GM21390 (cell line): ENCODE measurements at regions not wholly inside any gene's neighbourhood (a gene's known extent, or its start where the extent isn't known, plus 50 kb on each side); places are given as distances from the start of the nearest gene placed in this dataset.

Experiments
- ATAC-seq: cut with Tn5 transposase; IDR thresholded peaks from one replicate; pipeline ENCODE4 v1.9.1; 2021; ENCODE audit not compliant: unreplicated experiment

DNA sequence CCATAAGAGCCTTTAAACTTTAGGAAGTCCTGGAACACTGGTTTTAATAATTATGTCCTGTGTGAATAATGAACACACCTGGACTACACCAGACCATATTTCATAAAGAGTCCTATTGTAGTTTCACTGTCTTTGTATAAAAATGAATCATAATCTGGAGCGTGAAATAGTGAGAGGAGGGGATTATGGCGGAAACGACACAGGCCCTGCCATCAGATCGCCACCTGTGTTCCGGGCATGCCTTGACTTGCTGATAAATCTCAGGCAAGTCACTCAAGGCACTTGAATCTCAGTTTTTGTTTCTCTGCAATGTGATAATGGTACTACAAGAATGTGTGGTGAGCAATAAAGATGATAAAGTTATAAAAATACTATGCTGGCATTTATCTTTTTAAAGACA, 995.5 kb downstream of the MCTP2 start:
- no peak for ATAC-seq

DNA sequence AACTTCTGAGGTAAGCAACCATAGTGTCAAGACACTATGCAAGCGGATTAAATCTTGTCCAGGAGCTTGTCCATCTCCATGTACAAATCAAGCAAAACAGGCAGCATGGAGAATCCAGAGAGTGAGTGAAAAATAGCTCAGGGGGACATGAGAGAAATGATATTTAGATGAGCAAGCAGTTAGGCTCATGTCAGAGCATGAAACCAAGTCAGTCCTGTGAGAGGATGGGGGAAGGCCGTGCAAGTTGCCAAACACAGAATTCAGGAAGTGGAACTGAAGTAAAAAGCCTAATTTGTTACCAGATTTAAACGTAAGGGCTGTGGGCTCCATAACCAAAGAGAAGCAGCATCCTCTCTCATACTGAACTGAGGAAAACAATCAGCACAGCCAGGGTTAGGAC, 995.9 kb downstream of the MCTP2 start:
- ATAC-seq, result no peak

DNA sequence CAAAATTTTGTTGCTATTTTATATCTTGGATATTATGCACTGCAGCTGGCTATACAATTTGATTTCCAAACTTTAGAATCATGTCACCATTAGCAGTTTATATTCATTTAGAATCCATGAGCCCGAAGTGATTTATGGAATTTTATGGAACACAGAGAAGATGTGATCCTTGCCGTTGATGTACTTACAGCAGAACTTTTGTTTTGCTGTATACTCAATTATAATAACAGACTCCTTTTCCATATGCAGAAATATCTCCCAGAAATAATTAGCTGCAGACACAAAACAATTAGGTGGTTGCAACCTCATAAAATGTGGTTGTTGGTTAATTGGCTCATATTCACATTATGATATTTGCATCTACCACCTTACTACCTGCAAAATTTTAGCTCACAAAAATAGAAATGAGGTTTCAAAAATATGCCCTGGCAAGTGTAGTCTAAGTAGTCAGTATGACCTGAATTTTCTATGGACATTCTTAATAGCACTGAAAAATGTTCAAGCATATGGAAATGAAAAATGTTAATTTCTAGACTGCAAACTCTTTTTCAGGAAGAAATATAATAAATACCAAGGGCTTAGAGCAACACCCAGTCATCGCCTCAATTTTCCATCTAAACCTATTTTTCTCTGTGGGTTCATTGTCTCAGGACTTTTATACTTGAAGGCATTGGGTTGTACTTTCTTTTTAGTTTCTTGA, 997.6 kb downstream of the MCTP2 start:
- ATAC-seq, result no peak

DNA sequence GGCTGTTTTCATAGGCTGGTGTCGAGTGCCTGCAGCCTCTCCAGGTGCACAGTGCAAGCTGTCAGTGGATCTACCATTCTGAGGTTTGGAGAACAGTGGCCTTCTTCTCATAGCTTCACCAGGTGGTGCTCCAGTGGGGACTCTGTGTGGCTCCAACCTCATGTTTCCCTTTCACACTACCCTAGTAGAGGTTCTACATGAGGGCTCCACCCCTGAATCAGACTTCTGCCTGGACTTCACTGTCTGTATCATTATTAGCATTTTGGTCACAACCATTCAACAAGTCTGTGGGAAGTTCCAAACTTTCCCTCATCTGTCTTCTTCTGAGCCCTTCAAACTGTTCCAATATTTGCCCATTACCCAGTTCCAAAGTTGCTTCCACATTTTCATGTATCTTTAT, 1003.7 kb downstream of the MCTP2 start:
- no peak for ATAC-seq

DNA sequence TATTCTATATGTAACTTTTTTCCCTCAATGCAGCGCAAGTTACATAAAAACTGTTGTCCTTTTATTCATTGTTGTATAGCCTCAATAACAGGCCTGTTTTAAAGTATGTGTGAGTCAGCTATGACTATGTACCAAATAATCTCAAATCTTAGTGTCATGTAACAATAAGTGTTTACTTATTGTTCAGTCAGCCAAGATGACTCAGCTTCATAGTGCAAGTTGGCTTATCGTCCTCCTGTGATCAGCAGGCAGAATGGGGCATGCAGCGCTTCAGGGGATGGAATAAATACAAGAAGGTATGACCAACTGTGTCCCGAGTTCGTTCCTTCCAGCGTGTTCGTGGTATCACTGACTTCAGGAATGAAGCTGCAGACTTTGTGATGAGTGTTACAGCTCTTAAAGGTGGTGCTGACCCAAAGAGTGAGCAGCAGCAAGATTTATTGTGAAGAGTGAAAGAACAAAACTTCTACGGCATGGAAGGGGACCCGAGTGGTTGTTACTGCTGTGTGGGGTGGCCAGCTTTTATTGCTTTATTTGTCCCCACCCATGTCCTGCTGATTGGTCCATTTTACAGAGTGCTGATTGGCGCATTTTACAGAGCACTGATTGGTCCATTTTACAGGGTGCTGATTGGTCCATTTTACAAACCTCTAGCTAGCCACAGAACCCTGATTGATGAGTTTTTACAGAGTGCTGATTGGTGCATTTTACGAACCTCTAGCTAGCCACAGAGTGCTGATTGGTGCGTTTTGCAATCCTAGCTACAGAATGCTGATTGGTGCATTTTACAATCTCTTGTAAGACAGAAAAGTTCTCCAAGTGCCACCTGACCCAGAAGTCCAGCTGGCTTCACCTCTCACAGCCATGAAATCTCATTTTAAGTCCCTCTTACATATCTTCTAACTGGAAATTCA, 1016.0 kb downstream of the MCTP2 start:
- no peak for ATAC-seq

DNA sequence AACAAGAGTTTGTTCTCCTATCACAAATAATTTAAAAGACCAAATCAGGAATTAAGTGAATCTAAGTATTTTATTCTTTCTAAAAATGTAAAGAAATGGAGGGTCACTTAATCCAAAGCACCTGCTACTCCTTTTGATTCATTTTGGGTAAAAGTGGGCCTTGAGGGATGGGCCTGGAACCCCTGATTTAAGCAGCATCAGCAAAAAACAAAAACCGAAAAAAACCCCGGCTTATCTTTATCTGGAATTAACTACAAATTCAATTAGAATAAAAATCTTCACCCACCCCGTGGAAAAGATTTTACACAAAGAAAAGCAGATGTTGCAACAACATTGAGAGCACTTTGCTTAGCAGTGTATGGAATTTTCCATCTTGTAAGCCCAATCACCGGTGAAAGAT, 1018.2 kb downstream of the MCTP2 start:
- ATAC-seq, result no peak

DNA sequence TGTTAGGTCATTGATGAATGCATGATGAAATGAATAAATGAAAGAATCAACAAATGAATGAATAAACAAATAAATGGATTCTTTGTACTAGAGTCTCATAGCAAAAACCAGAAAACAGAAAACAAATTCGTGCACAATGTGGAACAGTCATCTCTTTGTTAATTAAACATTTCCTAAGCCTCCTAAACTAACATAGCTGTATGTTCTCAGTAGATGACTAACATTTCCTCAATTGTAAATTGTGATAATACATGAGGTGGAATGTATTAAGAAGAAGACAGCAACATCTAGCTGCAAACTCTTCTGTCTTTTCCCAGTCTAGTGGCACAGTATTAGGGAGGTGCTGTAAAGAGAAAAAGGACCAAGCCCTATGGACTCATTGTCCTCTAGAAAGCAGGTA, 1021.0 kb downstream of the MCTP2 start:
- ATAC-seq, result no peak

DNA sequence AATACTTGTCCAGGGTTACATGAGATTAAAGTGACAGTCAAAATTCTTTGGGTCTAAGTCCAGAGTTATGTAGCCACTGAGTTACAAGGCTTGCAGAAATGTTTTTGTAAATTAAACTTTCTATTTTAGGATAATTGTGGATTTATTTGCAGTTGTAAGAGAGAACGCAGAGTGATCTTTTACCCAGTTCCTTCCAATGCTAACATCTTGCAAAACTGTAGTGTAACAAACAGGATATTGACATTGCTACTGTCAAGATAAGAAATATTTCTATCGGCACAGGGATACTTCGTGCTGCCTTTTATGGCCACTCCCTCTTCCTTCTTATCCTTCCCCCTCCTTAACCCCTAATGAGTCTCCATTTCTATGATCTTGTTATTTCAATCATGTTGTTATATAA, 1022.9 kb downstream of the MCTP2 start:
- no peak for ATAC-seq

DNA sequence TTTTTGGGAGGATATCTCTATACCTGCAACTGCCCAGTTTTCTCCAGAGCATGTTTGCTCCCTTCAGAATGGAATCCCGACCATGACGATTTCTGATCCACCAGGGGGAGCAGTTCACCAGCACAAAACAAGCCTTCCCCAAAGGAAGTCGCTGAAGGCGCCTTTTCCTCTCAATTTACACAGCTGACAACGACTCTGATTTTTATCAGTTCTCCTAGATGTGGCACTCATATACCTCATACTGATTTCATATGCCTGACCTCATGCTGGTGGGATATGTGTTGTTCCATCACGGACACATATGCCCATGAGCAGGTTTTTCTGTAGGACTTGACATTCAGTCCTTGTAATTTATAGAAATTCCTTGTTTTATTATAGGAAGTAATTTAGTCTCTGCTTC, 1028.2 kb downstream of the MCTP2 start:
- peak; percentile 89 for ATAC-seq

DNA sequence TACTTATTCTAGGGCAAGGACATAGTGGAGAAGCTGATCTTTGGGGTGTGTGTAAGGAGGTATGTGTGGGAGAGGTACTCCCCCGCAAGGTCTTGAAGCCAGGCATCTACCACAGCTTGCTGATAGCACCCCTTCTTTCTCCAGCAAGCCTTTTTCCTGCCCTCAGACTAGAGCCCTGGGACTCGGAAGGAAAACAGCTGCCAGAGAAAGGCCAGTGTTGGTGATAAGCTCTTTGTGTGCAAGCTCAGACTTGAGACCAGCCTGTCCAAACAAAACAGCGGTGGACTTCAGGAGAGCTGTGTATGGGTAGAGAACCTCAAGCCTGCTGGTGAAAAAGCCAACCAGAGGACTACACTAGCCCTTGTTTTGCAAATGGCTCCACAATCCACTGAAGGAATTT, 1028.6 kb downstream of the MCTP2 start:
- ATAC-seq, result no peak

DNA sequence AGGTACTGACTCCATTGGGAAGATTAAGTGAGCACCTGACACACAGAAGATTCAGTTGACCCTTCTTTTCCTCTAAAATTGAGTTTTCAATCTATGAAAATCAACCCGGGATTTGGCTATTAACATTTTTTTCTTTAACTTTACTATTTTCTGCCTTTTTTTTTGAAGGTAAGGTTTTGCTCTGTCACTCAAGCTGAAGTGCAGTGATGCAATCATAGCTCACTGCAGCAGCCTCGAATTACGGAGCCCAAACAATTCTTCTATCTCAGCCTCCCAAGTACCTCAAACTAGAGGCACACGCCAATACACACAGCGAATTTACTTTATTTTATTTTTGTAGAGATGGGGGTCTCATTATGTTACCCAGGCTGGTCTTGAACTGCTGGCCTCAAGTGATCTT, 1029.5 kb downstream of the MCTP2 start:
- no peak for ATAC-seq

DNA sequence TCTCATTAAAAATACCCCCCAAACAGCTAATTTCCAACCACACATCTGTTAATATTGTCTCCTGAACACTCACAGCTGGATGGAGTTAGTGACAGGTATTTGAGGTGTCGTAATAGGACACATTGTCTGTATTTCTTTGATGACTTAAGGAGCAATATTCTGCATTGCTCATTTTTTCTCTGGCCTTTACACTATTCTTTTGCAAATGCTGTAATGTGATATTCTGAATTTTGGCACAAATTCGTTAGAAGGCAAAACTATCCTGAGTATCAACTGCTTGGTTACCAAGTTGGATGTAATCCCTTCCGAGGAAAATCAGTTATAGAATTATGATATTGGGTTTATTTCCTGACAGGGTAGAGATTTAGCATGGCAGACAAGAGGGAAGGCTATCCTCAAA, 1030.2 kb downstream of the MCTP2 start:
- no peak for ATAC-seq

DNA sequence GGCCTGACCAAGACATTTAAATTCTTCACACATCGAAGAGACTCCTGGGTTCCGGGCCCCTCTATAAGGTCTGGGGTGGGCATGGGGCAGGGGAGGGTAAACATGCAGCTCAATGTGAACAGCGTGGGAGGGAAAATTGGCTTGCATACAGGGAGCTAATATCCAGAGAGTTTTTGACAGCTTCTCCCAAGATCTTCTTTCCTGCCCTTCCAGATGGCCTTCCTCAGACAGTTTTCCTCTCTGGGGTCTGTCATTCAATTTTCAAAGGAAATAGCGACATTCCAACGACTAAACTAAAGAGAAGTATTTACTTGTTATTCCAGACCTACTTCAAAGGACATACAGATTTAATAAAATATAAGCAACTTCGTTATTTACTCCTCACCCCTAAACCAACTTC, 1030.6 kb downstream of the MCTP2 start:
- no peak for ATAC-seq

DNA sequence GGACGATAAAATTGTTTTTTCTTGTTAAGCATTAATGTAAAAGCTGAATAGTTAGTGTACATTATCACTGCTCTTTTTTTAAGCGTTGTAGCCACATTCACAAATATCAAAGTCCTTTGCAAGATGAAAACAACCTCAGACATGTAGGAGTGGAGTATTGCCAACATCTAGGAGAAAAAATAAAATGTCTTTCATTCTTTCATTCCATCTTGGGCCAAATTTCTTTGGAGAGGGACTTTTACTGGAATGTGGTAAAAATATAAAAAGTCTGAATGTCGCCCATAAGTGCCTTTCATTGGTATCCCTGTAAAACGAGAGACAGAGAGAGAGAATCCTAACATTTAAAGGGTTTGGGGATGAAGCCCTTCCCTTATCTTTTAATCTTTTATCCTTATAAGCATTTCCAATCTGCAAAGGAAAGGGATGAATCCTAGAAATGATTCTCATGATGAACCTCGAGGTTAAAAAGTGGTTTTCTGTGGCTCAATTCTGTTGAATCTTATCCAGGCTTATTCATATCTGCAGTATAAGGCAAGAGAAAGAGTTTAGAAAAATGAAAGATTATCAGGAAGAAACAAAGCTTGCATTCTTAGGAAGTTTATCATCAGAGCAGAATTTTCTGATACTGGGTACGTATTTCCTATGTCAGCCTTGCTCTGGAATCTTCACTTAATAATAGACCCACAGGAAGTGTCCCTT, 1031.7 kb downstream of the MCTP2 start:
- no peak for ATAC-seq

DNA sequence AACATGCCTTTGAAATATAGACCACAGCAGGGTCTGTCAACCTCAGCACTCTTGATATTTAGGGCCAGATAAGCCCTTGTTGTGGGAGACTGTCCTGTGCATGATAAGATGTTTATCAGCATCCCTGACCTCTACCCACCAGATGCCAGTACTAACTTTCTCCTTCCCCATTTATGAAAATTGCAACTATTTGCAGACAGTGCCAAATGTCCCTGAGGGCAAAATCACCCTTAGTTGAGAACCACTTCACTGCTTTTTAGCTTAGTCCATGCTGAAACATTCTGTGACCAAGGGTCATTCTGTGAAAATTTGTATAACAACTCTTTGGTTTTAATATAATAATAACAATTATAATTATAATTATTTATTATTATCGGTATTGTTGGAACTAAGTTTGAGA, 1032.4 kb downstream of the MCTP2 start:
- ATAC-seq, result no peak

DNA sequence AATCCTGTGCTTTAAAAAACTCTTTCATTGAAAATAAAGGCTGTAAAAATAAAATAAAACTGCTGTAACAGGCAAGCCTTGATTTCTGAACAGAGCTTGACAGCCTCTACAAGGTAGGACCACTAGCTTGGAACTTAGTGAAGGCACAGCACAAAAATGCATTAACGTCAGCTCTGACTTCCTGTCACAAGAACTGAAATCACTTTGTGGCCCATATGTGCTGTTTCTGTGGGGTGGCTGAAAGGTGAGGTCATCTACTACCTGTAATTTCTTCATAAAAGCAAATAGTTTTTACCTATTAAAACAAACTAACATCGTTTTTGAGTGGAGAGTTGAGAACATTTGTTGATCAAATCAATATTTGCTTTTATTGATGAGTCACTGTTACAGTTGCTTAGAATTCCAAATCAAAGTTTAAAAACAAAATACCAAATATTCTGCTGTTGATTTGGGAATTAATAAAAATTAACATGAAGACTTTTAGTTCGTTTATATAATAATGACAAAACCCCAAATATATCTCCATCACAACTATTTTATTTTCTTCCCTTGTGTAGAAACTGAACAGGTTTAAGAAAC, 1034.1 kb downstream of the MCTP2 start:
- no peak for ATAC-seq

DNA sequence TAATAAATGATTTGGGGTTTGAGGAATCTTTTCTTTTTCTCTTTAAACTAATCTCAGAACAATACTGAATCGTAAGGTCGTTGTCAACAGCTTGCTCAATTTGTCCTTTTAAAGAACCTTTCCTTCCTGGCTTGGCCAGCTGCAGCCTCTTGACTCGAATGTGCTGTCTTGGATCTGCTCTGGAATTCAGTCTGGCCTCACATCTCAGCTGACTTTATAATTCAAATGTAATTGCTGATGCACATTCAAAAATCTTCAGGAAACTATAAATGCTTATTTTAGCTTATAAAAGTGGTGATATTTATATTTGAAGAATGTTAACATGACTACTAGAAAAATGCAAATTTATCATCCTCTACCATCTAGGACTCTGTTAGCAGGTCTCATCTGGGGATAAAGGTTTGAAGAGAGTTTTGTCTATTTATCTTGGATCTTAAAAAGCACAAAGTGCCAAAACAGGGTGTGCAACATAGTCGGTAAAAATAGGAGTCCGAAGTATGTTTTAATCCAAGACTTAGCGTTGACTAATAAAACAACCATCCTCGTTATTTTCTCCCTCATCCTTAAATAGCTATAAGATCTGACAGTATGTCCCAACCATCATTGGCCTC, 1035.2 kb downstream of the MCTP2 start:
- no peak for ATAC-seq

DNA sequence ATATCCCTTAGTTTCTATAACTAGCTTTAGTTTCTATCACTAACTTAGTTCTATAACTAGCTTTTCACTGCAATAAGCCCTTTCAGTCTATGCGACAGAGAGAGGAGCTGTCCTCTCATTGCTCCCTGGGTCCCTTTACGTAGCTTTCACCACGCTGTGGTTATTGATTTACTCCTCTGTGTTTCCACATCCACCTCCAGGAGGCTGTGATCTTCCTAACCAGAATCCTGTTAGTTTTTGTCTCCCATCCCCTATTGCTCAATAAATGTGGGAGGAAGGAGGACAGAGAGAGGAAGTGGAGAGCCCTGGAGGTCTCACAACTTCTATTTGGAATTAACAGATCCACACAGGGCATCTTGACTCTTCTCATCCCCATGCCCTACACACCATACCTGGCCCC, 1036.1 kb downstream of the MCTP2 start:
- ATAC-seq, result no peak

DNA sequence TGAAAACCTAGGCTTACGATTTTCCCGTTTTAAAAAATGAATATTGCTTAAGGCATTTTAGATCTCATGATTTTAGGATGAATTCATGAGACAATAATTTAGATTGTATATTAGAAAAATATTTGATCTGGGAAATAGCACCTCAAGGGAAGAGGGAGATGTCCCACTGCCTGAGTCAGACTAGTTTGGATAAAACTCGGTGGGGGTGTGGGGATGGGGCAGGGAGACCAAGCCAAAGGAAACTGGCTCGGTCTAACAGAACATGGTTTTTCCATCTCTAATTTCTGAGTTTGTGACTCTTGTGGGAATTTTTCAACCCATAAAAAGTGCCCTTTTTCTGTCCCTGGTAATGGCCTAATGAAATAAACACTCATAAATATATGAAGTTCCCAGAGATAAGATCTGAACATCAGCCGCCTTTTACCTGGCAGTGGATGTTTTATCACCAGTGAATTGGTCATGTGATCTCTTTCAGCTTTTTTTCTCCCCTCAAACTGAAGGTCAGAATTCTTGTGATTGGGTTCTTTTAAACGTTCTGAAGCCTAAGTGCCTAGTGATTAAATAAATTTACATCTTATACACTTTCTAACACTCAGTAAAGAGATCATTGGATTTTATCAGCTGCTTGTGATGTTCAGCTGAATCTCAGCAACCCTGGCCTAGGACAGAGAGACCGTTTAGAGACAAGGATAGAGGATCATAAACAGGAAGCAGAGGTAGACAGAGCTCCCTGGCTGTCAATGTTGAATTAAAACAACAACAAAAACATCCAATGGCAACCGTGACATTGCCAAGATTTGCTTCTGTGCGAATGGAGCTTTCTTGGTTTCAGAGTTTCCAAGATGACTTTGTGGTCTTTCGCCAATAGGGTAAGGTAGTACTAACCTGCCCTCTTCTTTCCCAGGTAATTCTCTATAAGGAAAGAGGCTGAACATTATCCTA, 1038.2 kb downstream of the MCTP2 start:
- ATAC-seq, result no peak

DNA sequence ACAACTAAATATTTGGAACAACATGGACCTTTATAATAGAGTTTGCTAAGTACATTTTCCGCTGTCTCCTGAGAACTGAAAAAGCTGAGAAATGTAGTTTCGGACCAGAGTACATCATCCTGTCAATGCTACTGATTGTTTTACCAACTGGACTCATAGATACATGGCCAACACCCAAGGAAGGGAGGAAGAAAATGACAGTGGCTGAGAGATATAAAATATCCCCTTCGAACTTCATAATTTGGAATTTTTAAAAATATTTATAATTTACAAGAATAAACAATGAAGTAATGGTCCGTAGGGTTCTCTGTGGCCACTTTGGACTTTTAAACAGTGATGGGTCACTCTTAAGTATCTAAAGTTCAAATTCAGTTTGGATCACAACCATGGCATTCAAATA, 1042.7 kb downstream of the MCTP2 start:
- ATAC-seq, result no peak
